Amniotic stem cell (primary cell): ENCODE measurements at regions not wholly inside any gene's neighbourhood (a gene's known extent, or its start where the extent isn't known, plus 50 kb on each side); places are given as distances from the start of the nearest gene placed in this dataset.

Source experiments
- DNase-seq: peaks from one replicate; lab custom pipeline; 2025; lab: John Stamatoyannopoulos, UW

GRCh38 chr1:82578086-82578726 lies 777.5 kb downstream of the ADGRL2 start:
- no peak for DNase-seq

- DNase-seq, result no peak
Observed at GRCh38 chr1:82567348-82567747, 766.6 kb downstream of the ADGRL2 start.

GRCh38 chr1:82565546-82565945 lies 764.8 kb downstream of the ADGRL2 start:
- DNase-seq, result peak; percentile 50

- peak; percentile 64 for DNase-seq
Observed at GRCh38 chr1:82565146-82565545, 764.4 kb downstream of the ADGRL2 start.

GRCh38 chr1:82564333-82564732 lies 763.6 kb downstream of the ADGRL2 start:
- DNase-seq, result no peak

DNA sequence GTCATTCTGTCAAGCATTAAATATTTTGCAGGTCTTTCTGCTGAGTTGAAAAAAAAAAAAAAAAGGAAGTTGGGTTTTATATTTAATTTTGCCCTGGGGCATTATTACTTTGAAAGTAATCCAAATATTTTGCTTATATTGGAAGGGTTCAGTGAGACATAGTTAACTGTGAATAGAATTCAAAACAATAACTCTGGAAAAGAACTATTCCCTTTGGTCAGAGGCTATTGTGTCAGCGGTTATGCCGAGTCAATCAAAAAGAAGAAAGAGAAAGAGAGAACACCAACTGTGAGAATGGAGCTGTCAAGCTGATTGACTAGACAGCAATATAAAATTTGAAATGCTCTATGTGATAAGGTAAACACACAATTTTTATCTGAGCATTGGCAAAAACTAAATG lies 761.7 kb downstream of the ADGRL2 start:
- no peak for DNase-seq

GRCh38 chr1:82560566-82560965 lies 759.8 kb downstream of the ADGRL2 start:
- DNase-seq, result no peak

GRCh38 chr1:82555501-82555900 lies 754.8 kb downstream of the ADGRL2 start:
- DNase-seq, result no peak

- DNase-seq, result no peak
Observed at GRCh38 chr1:82549841-82550240, 749.1 kb downstream of the ADGRL2 start.

GRCh38 chr1:82542766-82543165 lies 742.0 kb downstream of the ADGRL2 start:
- no peak for DNase-seq

GRCh38 chr1:82542141-82542540 lies 741.4 kb downstream of the ADGRL2 start:
- DNase-seq, result no peak

DNA sequence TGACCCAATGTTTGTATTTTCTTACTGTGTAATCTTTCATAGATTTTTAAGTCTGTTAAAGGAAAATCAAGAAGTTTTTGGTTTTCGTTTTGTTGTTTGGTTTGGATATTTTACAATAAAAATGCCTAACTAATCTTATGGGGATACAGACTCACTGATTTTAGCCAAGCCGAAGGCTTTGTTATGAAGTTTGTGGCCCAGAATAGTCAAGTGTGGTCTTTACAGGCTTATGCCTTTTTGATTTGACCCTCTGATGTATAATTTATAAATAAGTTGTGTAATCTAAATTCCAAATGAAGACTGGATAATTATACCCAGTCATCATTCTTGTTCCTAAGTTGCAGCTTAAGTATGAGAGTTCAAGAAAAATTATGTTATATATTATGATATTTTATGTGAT lies 739.3 kb downstream of the ADGRL2 start:
- no peak for DNase-seq

DNA sequence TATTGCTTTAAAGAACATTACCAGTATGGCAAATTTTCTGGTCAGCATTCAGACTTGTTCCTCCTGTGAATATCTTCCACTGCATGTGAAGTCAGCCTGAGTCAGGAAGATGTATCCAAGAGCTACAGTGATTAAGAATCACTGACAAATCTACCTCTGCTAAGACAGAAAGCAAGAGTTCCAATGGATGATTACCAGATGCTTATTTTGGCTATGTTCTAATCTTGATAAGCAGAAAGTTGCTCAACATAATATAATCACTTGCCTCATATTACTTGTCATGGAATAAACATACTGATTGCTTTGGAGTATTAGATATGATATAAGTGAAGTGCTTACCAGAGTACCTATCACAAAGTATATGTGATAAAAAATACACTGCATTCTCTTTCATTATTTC lies 738.1 kb downstream of the ADGRL2 start:
- DNase-seq, result no peak

GRCh38 chr1:82534996-82535395 lies 734.3 kb downstream of the ADGRL2 start:
- no peak for DNase-seq

DNA sequence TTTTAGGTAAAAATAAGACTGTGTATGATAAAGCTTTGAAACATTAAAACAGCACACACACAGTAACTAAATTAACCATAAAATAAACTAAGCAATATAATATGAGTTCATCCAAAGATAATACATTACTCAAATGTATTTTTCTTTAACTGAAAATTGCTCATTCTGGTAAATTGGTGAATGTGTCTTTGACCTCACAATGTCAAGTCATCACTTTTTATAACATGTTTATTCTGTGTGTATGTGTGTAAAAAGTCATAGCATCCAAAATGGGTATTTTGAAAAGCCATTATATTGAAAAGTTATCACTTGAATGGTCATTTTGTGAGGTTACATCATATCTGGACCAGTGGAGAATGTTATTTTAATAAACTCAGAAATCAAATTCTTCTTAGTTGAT lies 724.6 kb downstream of the ADGRL2 start:
- no peak for DNase-seq

- no peak for DNase-seq
Observed at GRCh38 chr1:82520611-82521010, 719.9 kb downstream of the ADGRL2 start.

DNA sequence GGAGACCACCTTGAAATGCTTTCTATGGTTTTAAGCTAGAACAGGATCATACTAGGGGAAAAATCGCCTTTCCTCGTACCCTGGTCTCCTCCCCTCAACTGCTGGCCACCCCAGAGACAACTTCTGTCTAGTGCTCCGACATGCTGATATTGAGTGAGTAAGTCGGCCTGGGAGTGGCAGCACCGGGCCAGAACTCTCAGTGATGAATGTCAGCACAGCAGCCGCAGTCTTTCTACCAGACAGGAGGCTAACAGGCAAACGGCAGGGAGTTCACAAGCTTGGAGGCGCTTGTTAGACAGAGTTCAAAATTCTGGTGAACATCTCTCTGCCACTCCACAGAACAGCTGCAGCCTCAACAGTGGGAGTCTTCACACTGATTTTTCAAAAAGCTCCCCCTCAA lies 716.9 kb downstream of the ADGRL2 start:
- no peak for DNase-seq

DNA sequence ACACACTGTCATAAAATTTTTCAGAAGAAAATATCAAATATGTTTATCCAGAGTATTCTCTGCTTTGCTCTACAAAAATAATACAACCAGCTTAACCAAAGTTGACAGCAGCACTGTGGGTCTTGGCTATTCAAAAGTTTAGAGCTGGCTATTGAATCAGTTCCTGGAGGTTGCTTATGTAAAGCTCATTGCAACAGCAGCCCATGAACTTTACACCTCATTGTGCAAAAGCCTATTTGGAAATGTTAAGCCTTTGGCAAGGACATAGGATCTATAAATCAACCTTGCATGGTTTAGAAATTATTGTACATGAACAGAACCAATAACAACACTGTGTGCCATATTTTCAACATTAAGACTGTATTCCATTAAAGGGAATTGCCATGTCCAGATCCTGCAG lies 714.9 kb downstream of the ADGRL2 start:
- DNase-seq, result no peak

DNA sequence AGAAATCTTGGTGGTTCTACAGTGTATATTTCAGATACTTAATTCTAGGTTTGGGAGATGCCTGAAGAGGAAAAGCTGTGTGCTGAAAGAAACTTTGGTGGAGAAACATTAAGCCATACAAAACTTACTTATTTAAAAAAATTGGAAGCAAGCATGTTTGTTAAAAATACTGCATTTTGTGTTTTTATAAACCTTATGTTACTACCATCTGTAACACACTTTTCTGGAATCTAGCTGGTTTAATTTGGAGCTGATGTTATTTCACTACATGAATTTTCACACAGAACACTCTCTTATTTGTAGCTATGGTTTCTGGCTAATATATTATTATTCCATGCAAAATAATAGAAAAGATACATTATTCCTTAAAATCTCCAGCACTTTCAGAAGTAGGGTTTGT lies 710.7 kb downstream of the ADGRL2 start:
- DNase-seq, result no peak

DNA sequence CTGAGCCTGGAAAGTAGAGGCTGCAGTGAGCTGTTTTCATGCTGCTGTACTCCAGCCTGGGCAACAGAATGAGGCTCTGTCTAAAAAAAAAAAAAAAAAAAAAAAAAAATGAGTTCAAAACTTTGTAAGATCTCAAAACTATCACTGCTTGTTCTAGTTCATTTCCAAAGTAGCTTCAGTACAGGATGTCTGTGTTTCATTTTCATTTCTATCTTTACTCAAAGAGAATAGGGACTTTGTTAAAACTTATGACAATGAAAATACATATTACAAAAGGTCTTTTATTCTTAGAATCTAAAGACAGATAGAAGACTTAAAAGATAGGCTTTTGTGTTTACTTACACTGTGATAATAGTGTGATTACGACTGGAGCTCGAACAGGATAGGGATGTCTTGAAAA lies 709.7 kb downstream of the ADGRL2 start:
- DNase-seq, result no peak

GRCh38 chr1:82507011-82507410 lies 706.3 kb downstream of the ADGRL2 start:
- DNase-seq, result no peak

DNA sequence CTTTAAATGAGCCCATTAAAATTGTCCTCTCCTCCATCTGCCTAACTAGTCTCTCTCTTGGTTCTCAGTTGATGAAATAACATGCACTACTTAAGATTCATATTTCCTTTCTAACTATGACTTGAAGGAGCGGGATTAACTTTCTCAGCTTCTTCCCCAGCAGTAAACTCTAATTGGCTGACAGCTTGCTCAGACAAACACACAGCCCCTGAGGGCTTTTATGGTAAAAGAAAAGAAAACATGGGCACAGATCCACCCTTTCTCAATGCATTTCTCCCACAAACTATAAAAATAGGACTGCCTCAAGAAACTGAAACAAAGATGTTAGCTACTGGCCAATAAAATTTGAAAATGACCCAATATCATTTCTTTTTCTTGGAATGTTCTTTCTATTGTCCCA lies 703.1 kb downstream of the ADGRL2 start:
- DNase-seq, result peak; percentile 35

GRCh38 chr1:82499022-82499421 lies 698.3 kb downstream of the ADGRL2 start:
- no peak for DNase-seq

DNA sequence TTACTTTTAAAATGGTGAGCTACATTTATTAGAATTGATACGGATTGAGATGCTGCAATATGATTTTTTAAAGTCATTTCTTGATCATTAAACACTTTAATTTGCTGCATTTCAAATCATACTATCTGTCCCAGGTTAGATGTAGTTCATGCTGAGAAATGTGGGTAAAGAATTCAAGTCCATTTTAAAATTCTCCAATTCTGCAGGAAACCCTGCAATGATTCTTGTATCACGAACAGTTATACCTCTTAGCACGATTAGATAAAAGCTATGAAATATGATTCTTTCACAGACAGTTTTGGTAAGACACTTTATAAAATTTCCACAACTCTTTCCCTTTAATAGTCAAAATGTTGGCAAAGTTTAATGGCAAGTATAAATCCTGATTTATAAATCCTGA lies 693.4 kb downstream of the ADGRL2 start:
- no peak for DNase-seq

DNA sequence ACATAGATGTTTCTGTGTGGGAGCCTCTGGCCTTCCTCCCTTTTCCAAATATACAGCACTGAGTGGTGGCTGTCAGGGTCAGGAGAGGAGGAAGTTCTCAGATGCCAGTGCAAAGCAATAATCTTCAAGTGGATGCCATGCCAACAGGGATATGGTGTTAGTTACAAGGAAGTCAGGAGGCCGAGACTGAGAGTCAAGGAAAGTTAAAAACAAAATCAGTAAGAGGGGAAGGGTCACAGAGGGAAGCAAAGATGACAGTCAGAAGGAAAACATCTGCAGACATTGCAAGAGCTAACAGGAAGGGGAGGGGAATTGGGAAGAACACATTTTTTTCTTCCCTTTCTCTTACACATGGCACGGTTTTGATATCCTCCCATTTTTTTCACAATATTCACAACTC lies 691.4 kb downstream of the ADGRL2 start:
- DNase-seq, result no peak
